ENCODE measurements at regions not wholly inside any gene's neighbourhood (a gene's known extent, or its start where the extent isn't known, plus 50 kb on each side); places are given as distances from the start of the nearest gene placed in this dataset.

GRCh38 chr5:23136958-23137357 is 283.8 kb upstream of the CDH12 start:
- no peaks in the 10 kb centered on the region for H3K27me3 ChIP-seq (ENCODE audit: control insufficient read depth in 1 of 2, insufficient read depth in 2 of 2, low read length in 2 of 2)
- H3K9me3 ChIP-seq (ENCODE audit: low read length): no peaks in the 10 kb centered on the region
- no peak overlapping the region for H3K4me3 ChIP-seq (replicated peaks in 1 of 3; ENCODE audit: insufficient read depth in 1 of 3, low read depth in 2 of 3, low read length in 3 of 3)
- no peak overlapping the region for H3K4me2 ChIP-seq (ENCODE audit: low read depth, low read length)
- ChIA-PET CTCF (ENCODE audit: low intra/inter-chr PET ratio, low total read pairs) (no interaction called here), POLR2A (no interaction called here)
- FAIRE-seq (no peak), DNase-seq (ENCODE audit: low spot score) (no peak), ATAC-seq (no peak)
- TF ChIP-seq HNRNPL (IDR thresholded peaks at IDR 0.05; ENCODE audit: low read depth, low read length) (no peak), ZNF687 (CRISPR knock-in tag; IDR thresholded peaks at IDR 0.05) (no peak)
- no TSS peak for BruUV-seq (replicated peaks)
- H3K79me2 ChIP-seq (ENCODE audit: insufficient read depth, low read length): no peaks in the 10 kb centered on the region
- WGBS (ENCODE audit: low lambda C conversion rate): 29% methylated on average over 2 of the region's 2 CpGs
- no peaks in the 10 kb centered on the region for H4K20me1 ChIP-seq (ENCODE audit: insufficient read depth, low read length)
- H2AFZ ChIP-seq (ENCODE audit: low read length): no peak overlapping the region
- H3K4me1 ChIP-seq (ENCODE audit: insufficient read depth, low read length): no peaks in the 10 kb centered on the region
- intact Hi-C loops (cut with micrococcal nuclease; ENCODE audit: unreplicated experiment) (loop anchor here (5.0 kb wide), 2 partner anchors 250 to 1325 kb away; no protein-coding TSS in a partner anchor), in situ Hi-C loops (cut with HindIII; ENCODE audit: extremely low pct_ligation_motif_present, low pct_unique_long_range_greater_than_20kb) (no loop called here)
- H3K9ac ChIP-seq (ENCODE audit: insufficient read depth, low read depth, low read length): no peak overlapping the region
- no peak overlapping the region for H3K27ac ChIP-seq (ENCODE audit: extremely low read length, insufficient read depth, low read length)
- H3K36me3 ChIP-seq (replicated peaks in 1 of 2; ENCODE audit: control insufficient read depth in 1 of 2, insufficient read depth in 2 of 2, low read length in 2 of 2): no peaks in the 10 kb centered on the region

GRCh38 chr5:23132231-23132630 is 279.1 kb upstream of the CDH12 start:
- H2AFZ ChIP-seq (ENCODE audit: low read length): no peak overlapping the region
- H3K9ac ChIP-seq (ENCODE audit: insufficient read depth, low read depth, low read length): no peak overlapping the region
- no peaks in the 10 kb centered on the region for H4K20me1 ChIP-seq (ENCODE audit: insufficient read depth, low read length)
- ChIA-PET CTCF (ENCODE audit: low intra/inter-chr PET ratio, low total read pairs) (no interaction called here), POLR2A (no interaction called here)
- H3K27ac ChIP-seq (ENCODE audit: extremely low read length, insufficient read depth, low read length): no peak overlapping the region
- no peaks in the 10 kb centered on the region for H3K79me2 ChIP-seq (ENCODE audit: insufficient read depth, low read length)
- H3K36me3 ChIP-seq (replicated peaks in 1 of 2; ENCODE audit: control insufficient read depth in 1 of 2, insufficient read depth in 2 of 2, low read length in 2 of 2): no peaks in the 10 kb centered on the region
- in situ Hi-C loops (cut with HindIII; ENCODE audit: extremely low pct_ligation_motif_present, low pct_unique_long_range_greater_than_20kb) (no loop called here), intact Hi-C loops (cut with micrococcal nuclease; ENCODE audit: unreplicated experiment) (no loop called here)
- ATAC-seq (no peak), DNase-seq (ENCODE audit: low spot score) (no peak), FAIRE-seq (no peak)
- no peak for TF ChIP-seq HCFC1 (IDR thresholded peaks at IDR 0.05; ENCODE audit: low read depth, low read length)
- TF ChIP-seq, protein P1, sequence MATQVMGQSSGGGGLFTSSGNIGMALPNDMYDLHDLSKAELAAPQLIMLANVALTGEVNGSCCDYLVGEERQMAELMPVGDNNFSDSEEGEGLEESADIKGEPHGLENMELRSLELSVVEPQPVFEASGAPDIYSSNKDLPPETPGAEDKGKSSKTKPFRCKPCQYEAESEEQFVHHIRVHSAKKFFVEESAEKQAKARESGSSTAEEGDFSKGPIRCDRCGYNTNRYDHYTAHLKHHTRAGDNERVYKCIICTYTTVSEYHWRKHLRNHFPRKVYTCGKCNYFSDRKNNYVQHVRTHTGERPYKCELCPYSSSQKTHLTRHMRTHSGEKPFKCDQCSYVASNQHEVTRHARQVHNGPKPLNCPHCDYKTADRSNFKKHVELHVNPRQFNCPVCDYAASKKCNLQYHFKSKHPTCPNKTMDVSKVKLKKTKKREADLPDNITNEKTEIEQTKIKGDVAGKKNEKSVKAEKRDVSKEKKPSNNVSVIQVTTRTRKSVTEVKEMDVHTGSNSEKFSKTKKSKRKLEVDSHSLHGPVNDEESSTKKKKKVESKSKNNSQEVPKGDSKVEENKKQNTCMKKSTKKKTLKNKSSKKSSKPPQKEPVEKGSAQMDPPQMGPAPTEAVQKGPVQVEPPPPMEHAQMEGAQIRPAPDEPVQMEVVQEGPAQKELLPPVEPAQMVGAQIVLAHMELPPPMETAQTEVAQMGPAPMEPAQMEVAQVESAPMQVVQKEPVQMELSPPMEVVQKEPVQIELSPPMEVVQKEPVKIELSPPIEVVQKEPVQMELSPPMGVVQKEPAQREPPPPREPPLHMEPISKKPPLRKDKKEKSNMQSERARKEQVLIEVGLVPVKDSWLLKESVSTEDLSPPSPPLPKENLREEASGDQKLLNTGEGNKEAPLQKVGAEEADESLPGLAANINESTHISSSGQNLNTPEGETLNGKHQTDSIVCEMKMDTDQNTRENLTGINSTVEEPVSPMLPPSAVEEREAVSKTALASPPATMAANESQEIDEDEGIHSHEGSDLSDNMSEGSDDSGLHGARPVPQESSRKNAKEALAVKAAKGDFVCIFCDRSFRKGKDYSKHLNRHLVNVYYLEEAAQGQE (IDR thresholded peaks at IDR 0.05; ENCODE audit: borderline replicate concordance in 1 of 2, low read depth in 1 of 2, low read length in 2 of 2): no peak
- TF ChIP-seq MEF2D (CRISPR knock-in tag; IDR thresholded peaks at IDR 0.05): no peak
- no peak for TF ChIP-seq ZNF24 (IDR thresholded peaks at IDR 0.05)
- 86% methylated on average over 2 of the region's 2 CpGs for WGBS (ENCODE audit: low lambda C conversion rate)
- no peak overlapping the region for H3K4me2 ChIP-seq (ENCODE audit: low read depth, low read length)
- no peaks in the 10 kb centered on the region for H3K4me1 ChIP-seq (ENCODE audit: insufficient read depth, low read length)
- BruUV-seq (replicated peaks): no TSS peak
- 0 out of 2 replicates have a peak, but pooled peaks cover 5% of the 10 kb centered on the region for H3K9me3 ChIP-seq (ENCODE audit: low read length)
- no peaks in the 10 kb centered on the region for H3K27me3 ChIP-seq (ENCODE audit: control insufficient read depth in 1 of 2, insufficient read depth in 2 of 2, low read length in 2 of 2)
- H3K4me3 ChIP-seq (replicated peaks in 1 of 3; ENCODE audit: insufficient read depth in 1 of 3, low read depth in 2 of 3, low read length in 3 of 3): no peak overlapping the region

Measured in HepG2 (cell line).